GM18505 (cell line): ENCODE measurements at regions not wholly inside any gene's neighbourhood (a gene's known extent, or its start where the extent isn't known, plus 50 kb on each side); places are given as distances from the start of the nearest gene placed in this dataset.
A peak's percentile ranks its signal among the peaks of the same experiment; 100 is the strongest.

ENCODE experiments used
- ATAC-seq: cut with Tn5 transposase; IDR thresholded peaks from one replicate; pipeline ENCODE4 v1.9.1; 2021; ENCODE audit not compliant: unreplicated experiment
- POLR2A ChIP-seq: IDR thresholded peaks from 4 replicates; pipeline ENCODE4 v1.6.1; 2011; ENCODE audit warnings: borderline replicate concordance; ENCODE audit not compliant: insufficient read depth, insufficient read length; ENCODE audit errors: extremely low read depth

- TF ChIP-seq POLR2A: no peak
- ATAC-seq: no peak
These were observed 202.3 kb downstream of the KIF21A start for GRCh38 chr12:39240587-39240986.

GRCh38 chr12:39239490-39240486, 203.1 kb downstream of the KIF21A start:
- no peak for TF ChIP-seq POLR2A
- no peak for ATAC-seq

DNA sequence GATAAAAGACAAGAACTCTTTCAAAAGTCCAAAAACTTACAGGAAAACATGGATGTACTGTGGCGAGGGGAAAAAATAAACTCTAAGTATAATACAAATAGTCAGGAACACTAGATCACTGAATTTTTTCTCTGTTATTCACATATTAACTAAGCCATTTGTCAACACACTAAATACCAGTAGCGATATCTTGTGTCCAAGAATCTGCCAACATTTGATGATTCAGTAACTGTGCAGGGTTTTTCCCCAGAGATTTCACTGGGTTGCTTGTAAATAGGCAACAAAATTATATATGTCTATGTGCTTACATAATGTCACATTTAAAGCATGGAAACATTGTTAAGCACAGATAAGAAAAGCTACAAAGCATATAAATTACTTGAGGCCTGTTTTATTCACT, 205.9 kb downstream of the KIF21A start:
- no peak for ATAC-seq
- TF ChIP-seq POLR2A: no peak

- TF ChIP-seq POLR2A: no peak
- no peak for ATAC-seq
These were observed 206.7 kb downstream of the KIF21A start for GRCh38 chr12:39235990-39236767.

GRCh38 chr12:39230086-39230485, 212.8 kb downstream of the KIF21A start:
- TF ChIP-seq POLR2A: no peak
- no peak for ATAC-seq

- ATAC-seq: no peak
- TF ChIP-seq POLR2A: no peak
These were observed 215.7 kb downstream of the KIF21A start for GRCh38 chr12:39227218-39227617.

- no peak for ATAC-seq
These were observed 217.9 kb downstream of the KIF21A start for GRCh38 chr12:39224971-39225370.

GRCh38 chr12:39205969-39206368, 237.0 kb downstream of the KIF21A start:
- peak; percentile 52 for ATAC-seq
- no peak for TF ChIP-seq POLR2A

More at GRCh38 chr12:39224971-39225370, 217.9 kb downstream of the KIF21A start:
- no peak for TF ChIP-seq POLR2A

- TF ChIP-seq POLR2A: no peak
- no peak for ATAC-seq
These were observed 243.6 kb downstream of the KIF21A start for GRCh38 chr12:39199351-39199750.

GRCh38 chr12:39188689-39189088, 254.2 kb downstream of the KIF21A start:
- no peak for TF ChIP-seq POLR2A
- no peak for ATAC-seq

DNA sequence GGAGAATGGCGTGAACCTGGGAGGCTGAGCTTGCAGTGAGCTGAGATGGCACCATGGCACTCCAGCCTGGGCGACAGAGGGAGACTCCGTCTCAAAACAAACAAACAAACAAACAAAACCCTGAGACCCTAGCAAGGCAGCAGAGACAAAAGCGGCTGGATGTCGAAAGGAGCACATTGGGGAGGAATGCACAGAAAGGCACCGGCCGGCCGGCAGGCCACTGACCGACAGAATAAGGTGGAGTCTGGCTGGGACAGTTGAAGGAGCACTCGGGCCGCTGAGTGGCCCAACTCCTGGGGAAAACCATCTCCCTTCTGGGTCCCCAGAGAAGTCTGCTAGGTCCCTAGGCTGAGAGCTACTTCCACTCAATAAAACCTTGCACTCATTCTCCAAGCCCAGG, 256.2 kb downstream of the KIF21A start:
- ATAC-seq: no peak
- TF ChIP-seq POLR2A: no peak

DNA sequence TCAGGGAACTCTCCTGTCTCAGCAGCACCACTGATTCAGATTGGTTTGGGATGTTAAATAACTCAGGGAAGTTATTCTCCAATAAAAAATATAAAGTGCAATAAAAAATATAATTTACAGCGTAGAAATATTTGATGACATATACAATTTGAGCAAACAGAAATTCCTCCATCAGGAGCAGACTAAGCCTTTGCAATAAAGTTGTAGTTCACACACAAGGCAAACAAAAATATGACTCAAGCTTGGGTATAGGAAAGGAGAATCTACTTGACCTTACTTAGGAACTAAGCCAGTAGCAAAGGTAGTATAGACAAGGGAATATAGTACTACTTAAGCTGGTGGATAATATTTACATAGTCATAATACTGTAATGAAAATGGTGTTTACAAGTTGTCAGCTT, 264.1 kb downstream of the KIF21A start:
- no peak for TF ChIP-seq POLR2A
- ATAC-seq: no peak

- no peak for TF ChIP-seq POLR2A
- ATAC-seq: no peak
These were observed 266.6 kb downstream of the KIF21A start for GRCh38 chr12:39176356-39176755.
